ENCODE measurements at regions not wholly inside any gene's neighbourhood (a gene's known extent, or its start where the extent isn't known, plus 50 kb on each side); places are given as distances from the start of the nearest gene placed in this dataset.

- H2AFZ ChIP-seq (ENCODE audit: low read depth, low read length), result no peak overlapping the region
- H3K27ac ChIP-seq (ENCODE audit: low read length, poor library complexity, severe bottlenecking), result no peak overlapping the region
- 89% methylated on average over 17 of the region's 18 CpGs for WGBS
- no peak overlapping the region for H3K23ac ChIP-seq (ENCODE audit: low read length in 2 of 2)
- no peak overlapping the region for H3K4me3 ChIP-seq (ENCODE audit: insufficient read depth in 1 of 2, low read depth in 1 of 2, low read length in 2 of 2)
- H3K79me1 ChIP-seq (replicated peaks; ENCODE audit: low read length, poor library complexity, severe bottlenecking), result no peaks in the 10 kb centered on the region
- peaks cover 2% of the 10 kb centered on the region for H3K4me1 ChIP-seq (ENCODE audit: control insufficient read depth, insufficient read depth, low read depth, low read length)
- no peak overlapping the region for H2BK12ac ChIP-seq (ENCODE audit: low read length in 2 of 2)
- peaks cover 0 to 72% of the 10 kb centered on the region in 2 experiments for H3K27me3 ChIP-seq (ENCODE audit: control insufficient read depth in 1 of 2, insufficient read depth in 1 of 2, low read length in 2 of 2)
- no peak overlapping the region for H3K14ac ChIP-seq (ENCODE audit: low read length in 2 of 2)
- H4K91ac ChIP-seq (ENCODE audit: low read length), result no peak overlapping the region
- H2BK120ac ChIP-seq (ENCODE audit: low read depth, low read length), result no peak overlapping the region
- no peak for DNase-seq
- H3K9ac ChIP-seq (ENCODE audit: low read length), result no peak overlapping the region
- no peak overlapping the region for H3K4me2 ChIP-seq (ENCODE audit: low read length, poor library complexity, severe bottlenecking)
- H3K9me3 ChIP-seq (ENCODE audit: control insufficient read depth, low read length), result no peaks in the 10 kb centered on the region
- no peak overlapping the region for H2BK15ac ChIP-seq (ENCODE audit: low read depth, poor library complexity, severe bottlenecking)
- no peaks in the 10 kb centered on the region for H3K36me3 ChIP-seq (ENCODE audit: control insufficient read depth in 1 of 2, insufficient read depth in 2 of 2, low read depth in 1 of 2, low read length in 2 of 2)
- H2AK5ac ChIP-seq (ENCODE audit: low read length, severe bottlenecking), result no peak overlapping the region
- no peak overlapping the region for H3K4ac ChIP-seq (ENCODE audit: low read depth in 1 of 2, low read length in 2 of 2)
- H3K18ac ChIP-seq (ENCODE audit: low read depth in 1 of 2, low read length in 2 of 2), result no peak overlapping the region
- no peak overlapping the region for H2BK5ac ChIP-seq (ENCODE audit: low read depth, low read length, poor library complexity, severe bottlenecking)
- H4K8ac ChIP-seq (ENCODE audit: low read length), result no peak overlapping the region
Observed at GRCh38 chr16:87033541-87034300, 283.5 kb downstream of the C16orf95 start.

- Histone ChIP-seq H3K18ac (ENCODE audit: low read depth in 1 of 2, low read length in 2 of 2) (no peak overlapping the region), H3K14ac (ENCODE audit: low read length in 2 of 2) (no peak overlapping the region), H2BK5ac (ENCODE audit: low read depth, low read length, poor library complexity, severe bottlenecking) (no peak overlapping the region), H3K23ac (ENCODE audit: low read length in 2 of 2) (no peak overlapping the region), H3K4me1 (ENCODE audit: control insufficient read depth, insufficient read depth, low read depth, low read length) (peaks cover 2% of the 10 kb centered on the region), H2BK12ac (ENCODE audit: low read length in 2 of 2) (no peak overlapping the region), H2AFZ (ENCODE audit: low read depth, low read length) (no peak overlapping the region), H4K8ac (ENCODE audit: low read length) (no peak overlapping the region), H2BK120ac (ENCODE audit: low read depth, low read length) (no peak overlapping the region), H3K27ac (ENCODE audit: low read length, poor library complexity, severe bottlenecking) (no peak overlapping the region), H3K79me1 (replicated peaks; ENCODE audit: low read length, poor library complexity, severe bottlenecking) (no peaks in the 10 kb centered on the region), H3K27me3 (ENCODE audit: control insufficient read depth in 1 of 2, insufficient read depth in 1 of 2, low read length in 2 of 2) (peaks cover 0 to 74% of the 10 kb centered on the region in 2 experiments), H3K4me3 (ENCODE audit: insufficient read depth in 1 of 2, low read depth in 1 of 2, low read length in 2 of 2) (no peak overlapping the region), H3K36me3 (ENCODE audit: control insufficient read depth in 1 of 2, insufficient read depth in 2 of 2, low read depth in 1 of 2, low read length in 2 of 2) (no peaks in the 10 kb centered on the region), H3K4me2 (ENCODE audit: low read length, poor library complexity, severe bottlenecking) (no peak overlapping the region), H2AK5ac (ENCODE audit: low read length, severe bottlenecking) (no peak overlapping the region), H2BK15ac (ENCODE audit: low read depth, poor library complexity, severe bottlenecking) (no peak overlapping the region), H3K9me3 (ENCODE audit: control insufficient read depth, low read length) (no peaks in the 10 kb centered on the region), H3K9ac (ENCODE audit: low read length) (no peak overlapping the region), H4K91ac (ENCODE audit: low read length) (no peak overlapping the region), H3K4ac (ENCODE audit: low read depth in 1 of 2, low read length in 2 of 2) (no peak overlapping the region)
- 36% methylated on average over 3 of the region's 4 CpGs for WGBS
- DNase-seq, result no peak
Observed at GRCh38 chr16:87034317-87034716, 282.9 kb downstream of the C16orf95 start.

- Histone ChIP-seq H3K4ac (ENCODE audit: low read depth in 1 of 2, low read length in 2 of 2) (no peak overlapping the region), H2BK15ac (ENCODE audit: low read depth, poor library complexity, severe bottlenecking) (no peak overlapping the region), H3K4me3 (ENCODE audit: insufficient read depth in 1 of 2, low read depth in 1 of 2, low read length in 2 of 2) (no peak overlapping the region), H2BK12ac (ENCODE audit: low read length in 2 of 2) (no peak overlapping the region), H2BK5ac (ENCODE audit: low read depth, low read length, poor library complexity, severe bottlenecking) (no peak overlapping the region), H3K27me3 (ENCODE audit: control insufficient read depth in 1 of 2, insufficient read depth in 1 of 2, low read length in 2 of 2) (peaks cover 0 to 77% of the 10 kb centered on the region in 2 experiments), H3K9me3 (ENCODE audit: control insufficient read depth, low read length) (no peaks in the 10 kb centered on the region), H3K27ac (ENCODE audit: low read length, poor library complexity, severe bottlenecking) (no peak overlapping the region), H2AFZ (ENCODE audit: low read depth, low read length) (no peak overlapping the region), H3K9ac (ENCODE audit: low read length) (no peak overlapping the region), H3K18ac (ENCODE audit: low read depth in 1 of 2, low read length in 2 of 2) (no peak overlapping the region), H3K14ac (ENCODE audit: low read length in 2 of 2) (no peak overlapping the region), H3K4me1 (ENCODE audit: control insufficient read depth, insufficient read depth, low read depth, low read length) (peaks cover 2% of the 10 kb centered on the region), H3K36me3 (ENCODE audit: control insufficient read depth in 1 of 2, insufficient read depth in 2 of 2, low read depth in 1 of 2, low read length in 2 of 2) (no peaks in the 10 kb centered on the region), H3K4me2 (ENCODE audit: low read length, poor library complexity, severe bottlenecking) (no peak overlapping the region), H2BK120ac (ENCODE audit: low read depth, low read length) (no peak overlapping the region), H4K8ac (ENCODE audit: low read length) (no peak overlapping the region), H3K23ac (ENCODE audit: low read length in 2 of 2) (no peak overlapping the region), H4K91ac (ENCODE audit: low read length) (no peak overlapping the region), H2AK5ac (ENCODE audit: low read length, severe bottlenecking) (no peak overlapping the region), H3K79me1 (replicated peaks; ENCODE audit: low read length, poor library complexity, severe bottlenecking) (no peaks in the 10 kb centered on the region)
- WGBS, result 91% methylated on average over 7 of the region's 7 CpGs
- no peak for DNase-seq
Observed at GRCh38 chr16:87035053-87035452, 282.1 kb downstream of the C16orf95 start.

- no peak for DNase-seq
- Histone ChIP-seq H3K14ac (ENCODE audit: low read length in 2 of 2) (no peak overlapping the region), H3K4me1 (ENCODE audit: control insufficient read depth, insufficient read depth, low read depth, low read length) (peaks cover 3% of the 10 kb centered on the region), H3K36me3 (ENCODE audit: control insufficient read depth in 1 of 2, insufficient read depth in 2 of 2, low read depth in 1 of 2, low read length in 2 of 2) (no peaks in the 10 kb centered on the region), H2BK120ac (ENCODE audit: low read depth, low read length) (no peak overlapping the region), H3K18ac (ENCODE audit: low read depth in 1 of 2, low read length in 2 of 2) (no peak overlapping the region), H4K91ac (ENCODE audit: low read length) (no peak overlapping the region), H3K79me1 (replicated peaks; ENCODE audit: low read length, poor library complexity, severe bottlenecking) (no peaks in the 10 kb centered on the region), H3K9me3 (ENCODE audit: control insufficient read depth, low read length) (no peaks in the 10 kb centered on the region), H3K9ac (ENCODE audit: low read length) (no peak overlapping the region), H2BK15ac (ENCODE audit: low read depth, poor library complexity, severe bottlenecking) (no peak overlapping the region), H3K23ac (ENCODE audit: low read length in 2 of 2) (no peak overlapping the region), H3K4me2 (ENCODE audit: low read length, poor library complexity, severe bottlenecking) (no peak overlapping the region), H2AFZ (ENCODE audit: low read depth, low read length) (no peak overlapping the region), H2AK5ac (ENCODE audit: low read length, severe bottlenecking) (no peak overlapping the region), H3K27ac (ENCODE audit: low read length, poor library complexity, severe bottlenecking) (no peak overlapping the region), H3K4me3 (ENCODE audit: insufficient read depth in 1 of 2, low read depth in 1 of 2, low read length in 2 of 2) (no peak overlapping the region), H3K4ac (ENCODE audit: low read depth in 1 of 2, low read length in 2 of 2) (no peak overlapping the region), H3K27me3 (ENCODE audit: control insufficient read depth in 1 of 2, insufficient read depth in 1 of 2, low read length in 2 of 2) (peaks cover 0 to 82% of the 10 kb centered on the region in 2 experiments), H2BK5ac (ENCODE audit: low read depth, low read length, poor library complexity, severe bottlenecking) (no peak overlapping the region), H2BK12ac (ENCODE audit: low read length in 2 of 2) (no peak overlapping the region), H4K8ac (ENCODE audit: low read length) (no peak overlapping the region)
- 87% methylated on average over 5 of the region's 7 CpGs for WGBS
Observed at GRCh38 chr16:87037012-87037411, 280.2 kb downstream of the C16orf95 start.

Data from mesenchymal stem cell (in vitro differentiated cells and primary cell).